Keratinocyte (primary cell): ENCODE measurements at regions not wholly inside any gene's neighbourhood (a gene's known extent, or its start where the extent isn't known, plus 50 kb on each side); places are given as distances from the start of the nearest gene placed in this dataset.

Source experiments
- CTCF ChIP-seq, 3 experiments: IDR thresholded peaks in 1 of 3; conservative IDR thresholded peaks in 1 of 3; optimal IDR thresholded peaks in 1 of 3; 2 replicates in 2 of 3; 3 replicates in 1 of 3; pipeline versions ENCODE3 to v1.5.1; 2011; ENCODE audit warnings: low read length in 3 of 3, mild to moderate bottlenecking in 3 of 3, moderate library complexity in 2 of 3, control low read depth in 1 of 3, inconsistent platforms in 1 of 3; ENCODE audit not compliant: insufficient read depth in 2 of 3; ENCODE audit errors: extremely low read depth in 1 of 3
- EZH2 ChIP-seq: IDR thresholded peaks from one replicate; pipeline ENCODE4 v1.6.1; 2012; ENCODE audit warnings: inconsistent platforms, mild to moderate bottlenecking, low read length, moderate library complexity

- TF ChIP-seq CTCF (optimal IDR thresholded peaks at IDR 0.05 in 1 of 3, IDR thresholded peaks at IDR 0.05 in 1 of 3, conservative IDR thresholded peaks at IDR 0.05 in 1 of 3; ENCODE audit: extremely low read depth in 1 of 3, insufficient read depth in 2 of 3, low read length in 3 of 3) (no peak), EZH2 (no peak)
Observed at GRCh38 chr10:34936061-34936460, 121.0 kb upstream of the PARD3 start.
